ENCODE measurements at regions not wholly inside any gene's neighbourhood (a gene's known extent, or its start where the extent isn't known, plus 50 kb on each side); places are given as distances from the start of the nearest gene placed in this dataset.

DNA sequence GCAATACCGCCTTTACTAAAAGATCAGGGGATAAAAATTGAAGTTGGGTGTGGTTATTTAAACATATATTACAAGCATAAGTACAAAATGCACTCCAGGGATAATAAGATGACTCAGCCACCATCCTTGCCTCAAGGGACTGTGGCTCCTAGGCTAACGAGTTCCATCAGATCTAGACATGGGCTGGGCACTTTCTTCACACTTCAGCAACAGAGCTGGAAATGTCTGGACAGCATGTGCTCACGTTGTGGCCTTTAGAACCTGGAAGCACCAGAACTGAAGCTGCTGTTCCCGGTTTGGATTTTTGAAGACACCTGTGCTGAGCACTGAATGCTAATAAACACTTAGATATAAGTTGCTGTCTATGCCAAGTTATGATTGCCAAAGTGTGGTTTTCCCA, 384.2 kb upstream of the SALL3 start:
- no peak for DNase-seq (ENCODE audit: low read depth in 2 of 2)

- no peak for DNase-seq (ENCODE audit: low read depth in 2 of 2)
Measured at GRCh38 chr18:78595924-78596573, 383.6 kb upstream of the SALL3 start.

GRCh38 chr18:78596794-78597345, 382.7 kb upstream of the SALL3 start:
- DNase-seq (ENCODE audit: low read depth in 2 of 2), result no peak

DNA sequence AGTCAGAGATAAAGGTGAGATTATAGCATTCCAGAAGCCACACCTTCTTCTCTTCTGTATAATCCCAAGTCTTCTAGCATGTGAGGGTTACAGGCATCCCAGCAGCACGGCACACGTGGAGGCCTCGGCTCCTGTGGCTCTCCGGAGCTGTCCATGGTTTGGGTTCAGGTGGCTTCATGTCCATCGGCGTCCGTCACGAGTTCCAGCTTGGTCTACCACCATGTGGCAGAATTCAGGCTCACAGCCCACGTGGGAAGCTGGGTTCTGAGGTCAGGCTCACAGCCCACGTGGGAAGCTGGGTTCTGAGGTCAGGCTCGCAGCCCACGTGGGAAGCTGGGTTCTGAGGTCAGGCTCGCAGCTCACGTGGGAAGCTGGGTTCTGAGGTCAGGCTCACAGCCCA, 378.3 kb upstream of the SALL3 start:
- no peak for DNase-seq (ENCODE audit: low read depth in 2 of 2)

DNA sequence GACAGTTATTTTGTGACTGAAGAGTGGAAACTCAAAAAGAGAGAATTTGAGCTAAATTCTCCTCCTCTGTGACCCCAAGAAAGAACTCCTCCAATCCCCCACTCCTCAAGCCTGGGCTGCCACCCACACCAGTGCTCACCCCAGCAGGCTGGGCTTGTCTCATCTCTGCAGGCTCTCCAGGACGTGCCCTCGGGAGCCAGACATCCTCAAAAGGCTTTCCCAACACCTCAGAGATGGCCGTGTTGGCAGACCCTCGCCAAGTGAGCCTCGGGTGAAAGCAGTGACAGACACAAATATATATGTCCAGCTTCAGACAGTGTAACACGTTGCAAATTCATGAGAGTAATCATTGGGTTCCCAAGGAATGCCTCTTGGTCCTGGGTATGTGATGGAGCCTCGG, 377.7 kb upstream of the SALL3 start:
- no peak for DNase-seq (ENCODE audit: low read depth in 2 of 2)

- no peak for DNase-seq (ENCODE audit: low read depth in 2 of 2)
Measured at GRCh38 chr18:78602430-78602829, 377.2 kb upstream of the SALL3 start.

GRCh38 chr18:78603102-78603983, 376.3 kb upstream of the SALL3 start:
- DNase-seq (ENCODE audit: low read depth in 2 of 2), result no peak

DNA sequence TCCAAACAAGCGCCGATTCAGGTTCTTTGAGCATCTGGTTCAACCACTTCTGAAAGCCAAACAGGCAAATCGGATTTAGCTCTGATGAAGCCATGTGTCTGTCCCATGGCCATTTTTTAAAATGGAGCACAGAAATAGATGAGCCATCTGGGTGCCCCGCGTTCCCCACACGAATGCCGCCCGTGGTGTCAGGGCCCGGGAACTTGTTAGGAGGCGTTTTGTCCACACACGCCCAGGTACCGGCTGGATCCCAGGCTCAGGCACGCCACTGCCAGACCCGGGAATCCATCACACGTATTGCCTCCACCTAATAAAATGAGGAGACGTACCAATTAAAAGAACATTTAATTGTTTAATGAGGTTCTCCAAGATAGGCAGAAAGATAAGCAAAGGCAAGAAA, 374.4 kb upstream of the SALL3 start:
- no peak for DNase-seq (ENCODE audit: low read depth in 2 of 2)

DNA sequence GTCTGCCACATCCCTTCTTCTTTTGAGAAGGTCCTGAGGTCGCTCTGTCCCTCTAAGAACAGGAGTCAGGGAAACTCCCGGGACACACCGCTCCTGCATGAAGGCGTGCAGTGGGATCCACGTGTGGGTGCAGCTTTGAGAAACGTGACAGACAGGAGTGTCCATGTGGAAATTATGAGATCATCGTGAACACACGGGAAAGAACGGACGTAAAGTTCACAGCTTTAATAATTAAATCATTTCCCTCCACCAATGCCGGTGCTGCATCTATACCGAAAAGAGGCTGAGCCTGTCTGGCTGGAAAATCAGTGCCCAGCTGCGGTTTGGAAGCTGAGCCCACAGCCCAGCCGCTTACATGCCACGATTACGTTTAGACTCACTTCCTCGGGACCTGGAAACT, 372.4 kb upstream of the SALL3 start:
- no peak for DNase-seq (ENCODE audit: low read depth in 2 of 2)

DNA sequence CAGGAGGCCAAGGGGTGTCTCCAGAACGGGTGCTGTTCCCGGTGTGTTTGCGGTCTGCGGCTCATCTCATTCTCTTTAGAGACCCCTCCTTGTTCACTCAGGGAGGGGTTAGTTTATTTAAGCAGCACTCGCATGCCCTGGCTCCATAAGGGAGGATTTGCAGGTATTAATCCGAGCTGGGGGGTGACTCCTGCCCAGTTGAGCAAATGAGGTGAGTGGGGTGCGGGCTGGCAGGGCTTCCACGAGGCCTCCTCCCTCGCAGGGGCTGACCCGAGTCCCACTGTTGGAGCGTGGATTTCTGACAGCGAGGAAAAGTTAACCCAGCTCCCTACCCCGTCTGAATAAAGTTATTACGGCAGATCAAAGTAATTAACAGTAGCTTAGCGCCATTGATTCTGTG, 371.8 kb upstream of the SALL3 start:
- DNase-seq (ENCODE audit: low read depth in 2 of 2), result no peak

GRCh38 chr18:78610179-78610578, 369.4 kb upstream of the SALL3 start:
- no peak for DNase-seq (ENCODE audit: low read depth in 2 of 2)

DNA sequence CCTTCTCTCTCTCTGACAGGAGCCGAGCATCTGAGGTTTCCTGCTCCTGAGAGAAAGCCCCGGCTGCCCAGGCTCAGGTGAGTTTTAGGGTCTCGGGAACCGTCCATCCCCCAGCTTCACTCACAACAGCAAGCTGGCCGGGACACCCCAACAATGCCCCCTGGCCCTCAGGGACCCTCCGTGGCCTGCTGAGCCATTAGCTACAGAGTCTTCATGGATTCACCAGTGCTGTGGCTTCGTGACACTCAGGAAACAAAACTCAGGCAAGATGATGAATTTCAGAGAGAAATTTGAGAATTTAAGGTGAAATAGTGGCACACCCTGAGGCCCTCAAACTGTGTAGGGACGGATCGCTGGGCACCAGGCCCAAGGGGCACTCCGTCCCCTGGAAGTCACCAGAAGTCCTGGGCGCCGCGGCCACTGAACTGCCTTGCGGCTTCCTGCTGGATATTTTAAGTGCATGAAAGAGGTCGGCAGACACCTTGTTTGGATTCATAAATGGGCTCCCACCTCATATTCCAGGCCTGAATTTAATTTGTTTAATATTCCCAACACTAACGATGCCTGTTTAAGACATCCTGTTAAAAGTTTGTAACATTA, 368.3 kb upstream of the SALL3 start:
- DNase-seq (ENCODE audit: low read depth in 2 of 2), result no peak

DNA sequence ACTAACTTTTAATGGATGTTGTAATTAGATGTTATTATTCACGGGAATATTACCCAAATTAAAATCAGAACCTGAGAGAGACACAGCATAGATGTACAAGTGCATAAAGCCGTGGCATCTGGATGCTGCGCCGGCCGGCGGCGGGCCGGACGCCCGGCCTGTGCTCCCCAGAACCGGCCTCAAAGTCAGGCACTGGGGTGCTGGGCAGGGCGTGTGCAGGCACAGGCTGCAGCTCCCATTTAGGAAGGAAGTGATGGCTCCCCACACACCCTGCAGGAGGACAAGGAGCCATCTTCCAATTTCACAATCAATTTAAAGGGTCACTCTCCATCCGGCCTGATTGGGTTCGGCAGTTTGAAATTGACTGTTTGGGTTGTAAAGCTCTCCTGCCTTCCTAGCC, 367.7 kb upstream of the SALL3 start:
- DNase-seq (ENCODE audit: low read depth in 2 of 2), result no peak

DNA sequence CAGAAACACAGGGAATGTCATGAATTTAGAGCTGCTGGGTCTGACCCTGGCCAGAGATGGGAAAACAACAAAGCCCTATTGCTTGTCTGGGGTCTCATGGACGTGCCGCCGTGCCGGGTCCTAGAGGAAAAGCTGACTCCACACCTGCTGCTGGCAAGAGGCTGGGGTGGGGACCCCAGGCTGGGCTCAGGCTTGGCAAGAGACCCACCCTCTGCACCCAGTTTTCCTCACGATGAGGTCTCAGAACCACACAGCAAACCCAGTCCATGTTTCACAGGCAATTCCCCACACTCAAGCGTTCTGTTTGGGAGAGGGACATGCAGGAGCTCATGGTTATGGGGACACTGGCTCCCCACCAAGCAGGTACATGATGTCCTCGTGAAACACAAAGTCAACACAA, 367.3 kb upstream of the SALL3 start:
- DNase-seq (ENCODE audit: low read depth in 2 of 2), result no peak

- DNase-seq (ENCODE audit: low read depth in 2 of 2), result no peak
Measured at GRCh38 chr18:78612801-78613200, 366.8 kb upstream of the SALL3 start.

DNA sequence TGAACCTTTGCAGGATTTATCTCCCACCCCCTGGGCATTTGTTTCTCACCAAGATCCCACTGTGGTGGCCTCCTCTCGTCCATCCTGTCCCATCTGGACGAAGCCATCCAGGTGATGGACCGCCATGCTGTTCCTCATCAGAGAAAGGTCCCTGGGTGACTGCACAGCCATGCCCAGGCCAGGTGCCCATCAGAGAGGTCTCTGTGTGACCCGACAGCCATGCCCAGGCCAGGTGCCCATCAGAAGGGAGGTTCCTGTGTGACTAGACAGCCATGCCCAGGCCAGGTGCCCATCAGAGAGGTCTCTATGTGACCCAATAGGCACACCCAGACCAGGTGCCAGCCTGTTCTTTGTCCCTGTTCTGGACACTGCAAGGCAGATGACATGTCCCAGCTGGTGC, 360.9 kb upstream of the SALL3 start:
- DNase-seq (ENCODE audit: low read depth in 2 of 2), result no peak

- DNase-seq (ENCODE audit: low read depth in 2 of 2), result no peak
Measured at GRCh38 chr18:78619854-78620253, 359.8 kb upstream of the SALL3 start.

- DNase-seq (ENCODE audit: low read depth in 2 of 2), result no peak
Measured at GRCh38 chr18:78620326-78620725, 359.3 kb upstream of the SALL3 start.

DNA sequence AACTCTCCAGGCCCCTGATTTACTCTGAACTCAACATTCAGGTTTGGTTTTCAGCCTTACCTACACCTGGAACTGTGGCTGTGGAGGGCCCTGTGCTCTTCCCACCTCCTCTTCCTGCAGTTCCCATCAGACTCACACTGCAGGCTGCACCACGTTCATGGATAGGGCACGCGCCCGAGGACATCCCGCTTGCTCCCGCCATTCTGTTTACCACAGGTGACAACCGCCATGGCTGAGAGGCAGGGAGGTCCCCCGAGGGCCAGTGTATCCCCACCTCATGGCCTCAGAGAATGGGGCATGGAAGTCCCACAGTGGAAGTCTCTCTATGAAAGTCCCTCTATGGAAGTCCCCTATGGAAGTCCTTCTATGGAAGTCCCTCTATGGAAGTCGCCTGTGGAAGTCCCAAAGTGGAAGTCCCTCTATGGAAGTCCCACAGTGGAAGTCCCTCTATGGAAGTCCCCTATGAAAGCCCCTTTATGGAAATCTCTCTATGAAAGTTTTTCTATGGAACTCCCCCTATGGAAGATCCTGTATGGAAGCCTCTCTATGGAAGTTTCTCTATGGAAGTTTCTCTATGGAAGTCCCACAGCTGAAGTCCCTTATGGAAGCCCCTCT, 358.4 kb upstream of the SALL3 start:
- DNase-seq (ENCODE audit: low read depth in 2 of 2), result no peak

- DNase-seq (ENCODE audit: low read depth in 2 of 2), result no peak
Measured at GRCh38 chr18:78622251-78622906, 357.2 kb upstream of the SALL3 start.

- no peak for DNase-seq (ENCODE audit: low read depth in 2 of 2)
Measured at GRCh38 chr18:78622907-78623541, 356.6 kb upstream of the SALL3 start.
